G401.6 (cell line): ENCODE measurements at regions not wholly inside any gene's neighbourhood (a gene's known extent, or its start where the extent isn't known, plus 50 kb on each side); places are given as distances from the start of the nearest gene placed in this dataset.
"Not testable (repeated sequence)": the region's sequence is repeated elsewhere in the genome, so short reads cannot be mapped to it uniquely, and the experiment has no call there.

Experiments
- FAIRE-seq: peaks from 2 replicates; lab custom pipeline; 2012; peaks lifted over from hg19 to GRCh38; lab: Jason Lieb, UNC

DNA sequence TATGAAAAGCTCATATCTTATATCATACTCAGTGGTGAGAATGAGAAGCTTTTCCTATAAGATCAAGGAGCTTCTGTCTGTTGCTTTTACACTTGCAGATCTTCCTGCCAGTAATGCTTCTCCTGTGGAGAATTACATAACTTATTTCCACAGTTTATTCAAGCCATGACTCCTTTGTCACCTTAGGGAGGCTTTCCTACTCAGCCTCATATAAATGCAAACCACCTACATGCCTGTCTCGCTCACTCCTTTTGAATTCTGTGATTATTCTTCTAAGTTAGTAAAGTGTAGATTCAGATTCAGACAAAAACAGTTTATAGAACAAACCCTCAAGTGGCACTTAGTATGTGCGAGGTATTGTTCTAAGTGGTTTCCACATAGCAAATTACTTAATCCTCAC lies 716.1 kb upstream of the ANO3 start:
- no peak for FAIRE-seq

DNA sequence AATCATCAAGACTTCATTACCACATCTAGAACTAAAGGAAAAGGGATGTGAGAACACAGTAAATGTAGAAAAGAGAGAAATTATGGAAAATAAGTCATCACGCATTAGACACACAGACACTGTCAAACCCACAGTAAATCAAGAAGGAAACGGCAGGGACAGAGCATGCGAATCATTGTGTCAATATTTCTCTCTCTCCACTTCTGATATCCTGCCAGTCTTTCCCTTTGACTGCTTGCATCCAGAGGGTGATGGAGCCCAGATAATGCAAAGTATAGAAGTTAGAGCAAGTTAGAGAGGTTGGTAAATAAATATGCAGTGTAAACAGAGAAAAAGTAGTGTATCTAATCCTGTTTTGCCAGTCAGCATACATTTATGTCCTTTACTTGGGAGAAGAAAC lies 706.8 kb upstream of the ANO3 start:
- FAIRE-seq, result no peak

DNA sequence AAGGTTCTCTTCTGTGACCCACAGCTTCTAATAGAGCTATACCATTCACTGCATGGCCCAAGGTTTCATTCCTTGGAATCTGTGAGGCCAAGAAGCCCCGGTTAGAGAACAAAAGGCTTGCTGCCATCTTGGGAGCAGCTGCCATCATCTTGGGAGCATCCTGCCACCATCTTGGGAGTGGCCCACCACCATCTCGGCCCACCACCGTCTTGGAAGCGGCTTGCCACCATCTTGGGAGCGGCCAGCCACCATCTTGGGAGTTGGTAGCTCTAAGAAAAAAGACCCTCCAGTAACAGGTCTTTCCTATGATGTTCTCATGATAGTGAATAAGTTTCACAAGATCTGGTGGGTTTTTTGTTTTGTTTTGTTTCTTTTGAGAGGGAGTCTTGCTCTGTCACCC lies 703.9 kb upstream of the ANO3 start:
- FAIRE-seq, result no peak

DNA sequence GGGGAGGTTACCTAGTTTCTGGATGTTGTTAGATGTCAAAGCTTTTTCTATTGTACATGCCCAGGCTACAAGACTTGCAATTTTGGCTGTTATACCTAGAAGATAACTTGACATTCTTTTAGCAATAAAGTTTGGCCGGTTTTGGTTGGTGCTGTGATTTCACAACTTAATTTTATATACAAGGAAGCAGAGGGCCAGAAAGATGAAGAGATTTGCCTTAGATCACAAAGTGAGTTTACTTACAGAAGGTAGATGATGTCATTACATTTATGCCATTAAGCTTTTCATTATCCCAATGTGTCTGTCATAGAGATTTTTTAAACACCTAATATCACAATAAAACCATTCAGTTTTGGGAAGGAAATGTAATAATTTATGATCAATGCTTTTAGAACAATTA lies 698.7 kb upstream of the ANO3 start:
- FAIRE-seq, result no peak

DNA sequence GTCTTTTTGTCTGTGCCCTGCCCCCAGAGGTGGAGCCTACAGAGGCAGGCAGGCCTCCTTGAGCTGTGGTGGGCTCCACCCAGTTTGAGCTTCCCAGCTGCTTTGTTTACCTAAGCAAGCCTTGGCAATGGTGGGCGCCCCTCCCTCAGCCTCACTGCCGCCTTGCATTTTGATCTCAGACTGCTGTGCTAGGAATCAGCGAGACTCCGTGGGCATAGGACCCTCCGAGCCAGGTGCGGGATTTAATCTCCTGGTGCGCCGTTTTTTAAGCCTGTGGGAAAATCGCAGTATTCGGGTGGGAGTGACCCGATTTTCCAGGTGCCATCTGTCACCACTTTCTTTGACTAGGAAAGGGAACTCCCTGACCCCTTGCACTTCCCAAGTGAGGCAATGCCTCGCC lies 682.7 kb upstream of the ANO3 start:
- FAIRE-seq, result not testable (repeated sequence)

DNA sequence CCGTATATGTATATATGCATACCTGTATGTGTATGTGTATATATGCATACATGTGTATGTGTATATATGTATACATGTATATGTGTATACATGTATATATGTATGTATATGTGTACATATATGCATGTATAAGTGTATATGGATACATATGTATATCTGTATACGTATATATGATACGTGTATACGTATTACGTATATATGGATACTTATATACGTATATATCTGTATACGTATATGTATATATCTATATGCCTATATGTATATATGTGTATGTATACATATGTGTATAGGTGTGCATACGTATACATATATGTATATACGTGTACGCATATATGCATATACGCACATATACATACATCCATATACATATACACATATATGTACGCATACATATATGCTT lies 681.6 kb upstream of the ANO3 start:
- FAIRE-seq, result no peak

DNA sequence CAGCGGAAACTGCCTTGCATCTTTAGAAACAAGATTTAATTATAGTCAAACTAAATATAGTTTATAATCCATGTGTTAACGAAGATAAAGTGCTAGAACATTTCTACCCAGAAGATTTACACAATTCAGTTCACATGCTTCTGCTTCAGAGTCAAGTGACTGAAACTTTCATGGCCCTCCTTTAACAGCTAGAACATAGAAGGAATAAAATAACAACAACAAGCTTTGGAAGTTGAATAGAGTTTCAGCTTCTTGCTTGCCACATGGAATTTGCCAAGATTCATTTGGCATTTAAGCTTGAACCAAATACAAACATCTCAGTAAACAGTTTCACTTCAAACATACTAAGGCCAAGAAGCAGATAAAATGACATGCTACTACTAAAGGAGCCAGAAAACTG lies 676.3 kb upstream of the ANO3 start:
- FAIRE-seq, result no peak

DNA sequence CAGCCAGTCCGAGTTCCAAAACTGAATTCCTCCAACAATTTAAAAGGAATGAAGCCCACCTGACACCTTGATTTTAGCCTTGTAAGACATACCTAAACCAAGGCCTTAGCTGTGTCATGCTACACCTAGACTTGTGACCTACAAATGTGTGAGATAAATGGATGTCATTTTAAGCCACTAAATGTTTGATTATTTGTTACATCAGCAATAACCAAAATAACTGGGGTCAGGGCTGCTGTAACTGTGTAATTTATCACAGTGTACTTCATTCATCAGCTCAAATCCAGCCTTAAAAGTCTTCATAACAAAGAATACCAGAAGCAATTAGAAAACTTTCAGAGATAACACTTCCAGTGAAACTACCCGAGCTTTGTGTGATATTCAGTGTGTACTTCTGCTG lies 673.0 kb upstream of the ANO3 start:
- FAIRE-seq, result no peak

DNA sequence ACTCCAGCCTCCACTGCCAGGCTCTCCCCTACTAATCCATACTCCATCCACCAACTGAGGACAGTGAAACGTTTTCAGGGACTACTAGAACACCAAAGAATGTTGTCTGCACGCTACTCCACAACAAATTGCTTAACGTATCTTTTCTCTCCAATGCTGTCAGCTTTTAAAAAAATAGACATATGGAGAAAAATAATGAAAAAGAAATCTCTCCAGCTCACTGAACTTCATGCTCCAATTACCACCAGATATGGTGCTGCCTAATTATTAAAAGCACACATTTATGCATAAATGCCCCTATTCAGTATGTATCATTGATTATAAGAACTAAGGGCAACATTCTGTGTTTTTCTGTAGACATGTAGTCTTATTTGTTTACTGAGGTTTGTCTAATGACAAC lies 672.2 kb upstream of the ANO3 start:
- FAIRE-seq, result no peak

DNA sequence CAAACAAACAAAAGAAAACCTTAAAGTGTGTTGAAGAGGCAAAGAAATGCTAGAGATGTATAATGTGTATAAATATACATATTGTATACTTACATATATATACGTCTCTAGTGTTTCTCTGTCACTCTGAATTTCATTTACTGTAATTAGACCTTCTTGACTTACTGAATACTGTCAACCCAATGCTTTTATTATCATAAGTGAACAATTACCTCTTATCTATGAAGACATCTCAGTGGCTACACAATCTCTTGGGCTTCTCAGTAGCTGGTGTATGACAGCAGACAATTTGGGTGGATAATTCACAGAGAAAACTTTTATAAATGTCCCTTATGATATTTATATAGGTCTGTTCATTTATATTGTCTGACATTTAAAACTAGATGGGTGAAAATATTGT lies 664.1 kb upstream of the ANO3 start:
- no peak for FAIRE-seq

DNA sequence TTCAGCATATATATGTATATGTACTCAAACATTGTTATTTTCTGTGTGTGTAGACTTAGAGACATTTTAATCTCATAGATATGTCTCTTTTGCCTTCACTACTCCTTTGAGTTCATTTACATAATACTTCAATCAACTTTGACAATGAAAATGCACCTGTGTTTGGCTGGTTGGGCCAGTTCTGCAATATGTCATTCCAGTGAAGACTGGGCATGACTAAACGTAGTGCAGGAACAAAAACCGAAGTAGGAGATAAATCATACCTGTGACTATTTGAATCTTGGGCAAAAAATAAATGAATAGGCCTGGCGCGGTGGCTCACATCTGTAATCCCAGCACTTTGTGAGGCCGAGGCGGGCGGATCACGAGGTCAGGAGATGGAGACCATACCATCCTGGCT lies 640.0 kb upstream of the ANO3 start:
- no peak for FAIRE-seq

DNA sequence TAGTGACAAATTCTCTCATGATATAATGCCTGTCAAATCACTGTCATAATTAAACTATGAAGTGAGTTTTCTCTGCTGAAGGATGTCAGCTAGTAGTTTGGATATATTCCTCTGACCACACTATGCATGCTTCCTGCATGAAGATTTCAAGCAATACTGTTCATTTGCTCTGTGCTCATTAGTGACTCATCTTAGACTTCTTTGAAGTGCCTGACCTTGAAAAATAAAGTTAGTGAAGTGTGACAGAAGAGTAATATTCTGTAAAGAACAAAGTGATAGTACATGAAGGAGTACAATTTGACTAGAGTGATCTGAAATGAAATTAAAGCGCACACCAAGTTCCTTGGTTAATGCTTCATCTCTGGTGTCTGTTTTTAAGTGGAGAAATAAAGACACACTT lies 629.5 kb upstream of the ANO3 start:
- no peak for FAIRE-seq

DNA sequence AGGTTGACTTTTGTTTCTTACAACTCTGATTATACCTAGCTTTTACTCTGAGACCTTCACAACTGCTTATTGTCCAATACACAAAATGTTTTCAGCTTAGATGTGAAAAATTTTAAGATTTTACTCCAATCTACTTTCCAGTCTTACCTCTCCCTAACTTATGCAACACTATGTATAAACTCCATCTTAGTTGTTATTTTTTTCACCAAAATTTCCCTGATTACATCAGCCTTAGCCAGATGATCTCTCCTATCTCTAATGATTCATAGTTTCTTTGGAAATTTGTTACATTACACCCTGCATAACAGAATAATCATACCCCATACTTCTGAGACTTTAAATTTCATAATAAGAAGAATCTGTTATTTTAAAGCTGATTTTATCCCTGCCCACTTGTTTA lies 621.0 kb upstream of the ANO3 start:
- FAIRE-seq, result no peak

DNA sequence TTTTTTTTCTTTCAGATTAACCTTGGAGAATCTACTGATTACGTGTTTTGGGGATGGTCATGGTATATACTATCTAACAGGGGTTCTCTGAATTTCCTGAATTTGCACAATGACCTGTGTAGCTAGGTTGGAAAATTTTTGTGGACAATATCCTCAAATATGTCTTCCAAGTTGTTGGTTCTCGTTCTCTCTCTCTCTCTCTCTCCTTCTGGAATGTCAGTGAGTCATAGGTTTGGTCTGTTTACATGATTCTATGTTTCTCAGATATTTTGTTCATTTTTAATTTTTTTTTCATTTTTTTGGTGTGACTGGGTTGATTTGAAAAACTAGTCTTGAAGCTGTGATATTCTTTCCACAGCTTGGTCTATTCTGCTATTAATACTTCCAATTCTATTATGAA lies 604.0 kb upstream of the ANO3 start:
- FAIRE-seq, result no peak

DNA sequence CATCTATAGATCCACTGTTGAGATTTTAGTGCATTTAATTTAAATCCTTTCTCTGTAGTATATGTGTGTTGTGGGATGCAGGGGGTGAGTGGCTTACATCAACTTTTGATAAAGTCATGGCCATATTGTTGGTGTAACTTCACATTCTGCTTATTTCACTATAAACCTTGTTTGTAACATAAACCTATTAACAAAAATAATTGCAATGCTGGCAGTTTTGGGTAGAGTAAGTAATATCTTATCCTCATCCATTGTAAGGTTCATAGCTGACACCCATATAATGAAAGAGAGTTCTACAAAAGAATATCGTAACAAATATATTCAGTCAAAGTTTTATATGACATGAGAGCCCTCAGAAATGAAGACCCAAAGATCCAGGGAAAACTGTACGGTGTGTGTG lies 601.7 kb upstream of the ANO3 start:
- FAIRE-seq, result no peak

DNA sequence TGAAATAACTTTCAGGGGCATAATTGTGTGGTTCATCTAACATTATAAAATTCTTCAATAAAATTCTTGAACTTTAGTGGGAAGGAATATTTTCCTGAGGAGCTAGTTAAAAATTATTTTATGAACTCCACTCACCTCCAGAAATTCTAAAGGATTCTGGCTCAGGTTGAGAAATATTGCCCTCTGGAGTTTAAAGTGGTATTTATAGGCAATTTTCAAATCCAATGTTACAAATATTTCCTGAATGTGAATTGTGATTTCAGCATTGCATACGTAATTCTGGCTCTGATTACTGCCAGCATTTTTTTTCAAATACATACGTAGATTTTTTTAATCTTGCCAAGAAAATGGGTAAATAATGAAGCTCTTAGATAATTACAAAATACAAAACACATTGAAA lies 598.2 kb upstream of the ANO3 start:
- no peak for FAIRE-seq

DNA sequence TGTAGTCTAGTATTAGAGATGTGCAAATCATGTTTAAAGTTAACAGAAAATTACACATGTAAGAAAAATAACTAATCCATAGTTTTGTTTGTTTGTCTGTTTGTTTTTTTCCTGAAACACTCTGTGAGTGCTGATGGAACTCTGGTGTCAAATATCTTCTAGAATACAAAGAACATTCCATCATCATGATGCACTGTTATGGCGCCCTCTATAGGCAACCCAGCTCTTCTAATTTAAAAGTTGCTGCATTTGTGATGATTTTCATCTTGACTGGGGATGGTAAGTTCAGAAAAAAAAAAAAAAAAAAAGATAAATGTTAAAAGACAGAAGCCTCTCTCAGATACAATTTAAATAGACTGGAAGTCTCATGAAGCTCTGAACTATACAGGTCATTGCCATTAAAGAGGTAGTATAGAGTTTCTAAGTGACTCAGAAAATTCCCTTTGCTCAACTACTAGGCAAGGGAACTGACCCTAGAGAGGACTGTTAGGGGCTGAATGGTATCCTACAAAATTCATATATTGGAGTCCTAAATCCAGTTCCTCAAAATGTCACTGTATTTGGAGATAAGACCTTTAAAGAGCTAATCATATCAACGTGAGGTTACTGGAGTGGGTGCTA lies 597.2 kb upstream of the ANO3 start:
- no peak for FAIRE-seq

DNA sequence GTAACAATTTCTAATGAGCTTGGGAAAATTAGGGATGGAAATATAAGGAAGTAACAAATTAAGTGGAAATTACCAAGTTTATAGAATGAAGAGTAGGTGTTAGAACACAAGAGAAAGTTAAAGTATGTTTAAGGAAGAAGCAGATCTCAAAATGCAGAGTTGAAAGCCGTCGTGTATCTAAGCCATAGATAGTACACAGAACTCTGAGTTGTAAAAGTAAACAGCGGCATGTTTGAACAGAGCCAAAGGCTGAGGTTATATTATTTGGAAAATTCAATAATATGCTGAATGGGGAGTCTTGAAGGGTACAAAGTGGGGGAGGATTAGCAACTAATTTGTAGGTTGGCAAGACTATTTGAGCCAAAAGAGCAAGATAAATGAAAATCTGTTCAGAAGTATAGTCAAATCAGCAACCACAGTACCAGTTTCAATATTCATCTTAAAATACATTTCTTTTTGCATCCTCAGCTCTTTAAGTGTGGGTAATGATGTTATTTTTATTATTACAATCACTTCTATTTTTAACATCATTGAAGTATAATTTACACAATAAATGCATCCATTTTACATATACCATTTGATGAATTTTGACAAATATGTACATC lies 594.8 kb upstream of the ANO3 start:
- no peak for FAIRE-seq

DNA sequence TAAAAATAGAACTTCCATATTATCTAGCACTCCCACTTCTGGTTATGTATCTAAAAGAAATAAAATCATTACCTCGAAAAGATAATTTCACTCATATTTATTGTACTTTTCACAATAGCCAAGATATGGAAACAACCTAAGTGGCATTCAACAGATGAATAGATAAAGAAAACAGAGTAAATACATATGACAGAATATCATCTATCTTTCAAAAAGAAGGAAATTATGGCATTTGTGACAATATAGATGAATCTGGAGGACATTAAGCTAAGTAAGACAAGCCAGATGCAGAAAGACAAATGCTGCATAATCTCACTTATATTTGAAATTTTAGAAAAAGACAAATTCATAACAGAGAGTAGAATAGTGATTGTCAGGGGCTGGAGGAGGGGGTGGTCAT lies 590.0 kb upstream of the ANO3 start:
- no peak for FAIRE-seq

DNA sequence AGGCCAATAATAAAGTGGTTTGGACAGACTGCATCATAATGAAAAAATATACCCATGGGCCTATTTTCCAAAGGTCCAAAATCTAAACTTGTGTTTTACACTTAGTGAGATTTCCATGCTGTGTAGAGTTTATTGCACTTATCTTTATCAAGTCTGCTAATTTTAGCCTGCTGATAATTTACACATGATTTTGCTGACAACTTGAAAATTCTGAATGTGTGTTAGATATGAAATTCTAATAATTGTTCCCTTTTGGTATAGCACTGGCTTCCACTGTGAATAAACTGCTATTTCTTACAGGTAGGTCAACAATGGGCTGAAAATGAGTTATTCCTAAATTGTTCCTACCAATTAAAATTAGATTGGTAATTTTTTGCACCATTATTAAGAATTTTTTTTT lies 589.1 kb upstream of the ANO3 start:
- no peak for FAIRE-seq

DNA sequence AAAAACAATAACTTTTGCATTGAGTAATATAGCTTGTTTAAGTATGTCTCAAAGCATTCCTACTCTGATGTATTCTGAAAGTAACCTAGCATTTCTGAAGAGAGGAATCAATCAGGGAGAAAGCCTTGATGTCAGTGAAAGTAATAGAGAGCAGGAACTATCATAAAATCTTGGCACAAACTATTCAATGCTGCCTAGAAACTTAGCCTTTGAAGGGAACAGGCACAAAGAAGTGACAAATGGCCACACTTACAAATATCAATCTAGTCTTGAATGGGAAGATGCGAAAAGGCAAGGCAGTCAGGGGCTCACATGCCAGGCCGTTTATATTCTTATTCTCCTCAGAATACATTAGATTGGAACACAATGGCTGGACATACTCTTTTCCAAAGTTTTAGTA lies 576.5 kb upstream of the ANO3 start:
- no peak for FAIRE-seq

DNA sequence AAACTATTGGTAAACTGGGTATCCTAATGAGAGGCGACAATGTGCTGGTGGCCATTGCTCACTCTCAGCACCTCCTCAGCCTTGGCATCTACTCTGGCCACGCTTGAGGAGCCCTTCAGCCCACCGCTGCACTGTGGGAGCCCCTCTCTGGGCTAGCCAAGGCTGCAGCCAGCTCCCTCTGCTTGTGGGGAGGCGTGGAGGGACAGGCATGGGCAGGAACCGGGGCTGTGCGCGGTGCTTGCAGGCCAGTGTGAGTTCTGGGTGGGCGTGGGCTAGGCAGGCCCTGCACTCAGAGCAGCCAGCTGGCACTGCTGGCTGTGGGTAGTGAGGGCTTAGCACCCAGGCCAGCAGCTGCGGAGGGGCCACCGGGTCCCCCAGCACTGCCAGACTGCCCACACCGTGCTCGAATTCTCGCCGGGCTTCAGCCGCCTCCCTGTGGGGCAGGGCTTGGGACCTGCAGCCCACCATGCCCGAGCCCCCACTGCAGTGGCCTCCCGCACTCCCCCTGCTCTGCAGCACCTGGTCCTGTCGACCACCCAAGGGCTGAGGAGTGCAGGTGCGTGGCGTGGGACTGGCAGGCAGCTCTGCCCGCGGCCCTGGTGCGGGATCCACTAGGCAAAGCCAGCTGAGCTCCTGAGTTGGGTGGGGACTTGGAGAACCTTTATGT lies 575.9 kb upstream of the ANO3 start:
- FAIRE-seq, result no peak

DNA sequence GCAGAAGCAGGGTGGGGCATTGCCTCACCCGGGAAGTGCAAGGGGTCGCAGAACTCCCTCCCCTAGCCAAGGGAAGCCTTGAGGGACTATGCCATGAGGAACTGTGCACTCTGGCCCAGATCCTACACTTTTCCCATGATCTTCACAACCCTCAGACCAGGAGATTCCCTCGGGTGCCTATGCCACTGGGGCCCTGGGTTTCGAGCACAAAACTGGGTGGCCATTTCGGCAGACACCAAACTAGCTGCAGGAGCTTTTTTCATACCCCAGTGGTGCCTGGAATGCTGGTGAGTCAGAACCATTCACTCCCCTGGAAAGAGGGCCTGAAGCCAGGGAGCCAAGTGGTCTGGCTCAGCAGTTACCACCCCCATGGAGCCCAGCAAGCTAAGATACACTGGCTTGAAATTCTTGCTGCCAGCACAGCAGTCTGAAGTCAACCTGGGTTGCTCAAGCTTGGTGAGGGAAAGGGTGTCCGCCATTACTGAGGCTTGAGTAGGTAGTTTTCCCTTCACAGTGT lies 573.7 kb upstream of the ANO3 start:
- no peak for FAIRE-seq
